OCI-LY7 (cell line): ENCODE measurements at regions not wholly inside any gene's neighbourhood (a gene's known extent, or its start where the extent isn't known, plus 50 kb on each side); places are given as distances from the start of the nearest gene placed in this dataset.

Source experiments
- BruUV-seq: library from RNA; stranded (reverse); fragments of 400-500 nt; replicated peaks from 2 replicates; lab custom pipeline; 2021; lab: Mats Ljungman, UMichigan
- CTCF ChIA-PET: fragments of 300-600 bp; sonication (Branson Sonifier 250); formaldehyde crosslinking; loops from one replicate; lab custom pipeline; 2022; ENCODE audit warnings: antibody characterized with exemption; ENCODE audit not compliant: unreplicated experiment; lab: Charles Lee
- POLR2A ChIA-PET: fragments of 300-600 bp; sonication (Branson Sonifier 250); formaldehyde crosslinking; loops from one replicate; lab custom pipeline; 2022; ENCODE audit warnings: antibody characterized with exemption; lab: Charles Lee
- DNase-seq: peaks from one replicate; pipeline ENCODE4 v3.0.0-alpha.2; 2015; ENCODE audit warnings: low spot score
- H2AFZ ChIP-seq: fragments of 200-600 bp; sonication (generic), shearing (Covaris generic); 2 replicates; pipeline ENCODE4 v1.6.1; 2014; ENCODE audit warnings: mild to moderate bottlenecking, antibody characterized with exemption, low read length, moderate library complexity
- H3K27ac ChIP-seq: fragments of 200-600 bp; sonication (generic); 2 replicates; pipeline ENCODE4 v1.5.1; 2014; ENCODE audit warnings: mixed run types, low read depth, mild to moderate bottlenecking, moderate library complexity, low read length, inconsistent platforms; ENCODE audit not compliant: poor library complexity, severe bottlenecking
- H3K36me3 ChIP-seq: fragments of 200-600 bp; sonication (generic); 2 replicates; pipeline ENCODE4 v1.6.1; 2014; ENCODE audit warnings: mild to moderate bottlenecking, antibody characterized with exemption, low read length, moderate library complexity, mixed read lengths; ENCODE audit not compliant: insufficient read depth
- H3K4me1 ChIP-seq: fragments of 200-600 bp; sonication (generic); 2 replicates; pipeline ENCODE4 v1.5.1; 2014; ENCODE audit warnings: mild to moderate bottlenecking, low read length; ENCODE audit not compliant: insufficient read depth, poor library complexity, severe bottlenecking
- H3K4me2 ChIP-seq: fragments of 200-600 bp; sonication (generic); 2 replicates; pipeline ENCODE4 v1.6.1; 2014; ENCODE audit warnings: mild to moderate bottlenecking, low read length
- H3K4me3 ChIP-seq: fragments of 200-600 bp; sonication (generic); 2 replicates; pipeline ENCODE4 v1.5.1; 2014; ENCODE audit warnings: mild to moderate bottlenecking, low read depth, low read length; ENCODE audit not compliant: poor library complexity, severe bottlenecking
- H3K79me2 ChIP-seq: fragments of 200-600 bp; sonication (generic); 2 replicates; pipeline ENCODE4 v1.6.1; 2016; ENCODE audit warnings: low read depth, mild to moderate bottlenecking, low read length, moderate library complexity, mixed read lengths; ENCODE audit not compliant: insufficient read depth
- H3K9me2 ChIP-seq: fragments of 200-600 bp; sonication (generic); 2 replicates; pipeline ENCODE4 v1.6.1; 2016; ENCODE audit warnings: mild to moderate bottlenecking, low read length, mixed read lengths; ENCODE audit not compliant: insufficient read depth
- H3K9me3 ChIP-seq: fragments of 200-600 bp; sonication (generic); 2 replicates; pipeline ENCODE4 v1.6.1; 2014; ENCODE audit warnings: mild to moderate bottlenecking, mixed run types, low read length, mixed read lengths
- H4K20me1 ChIP-seq: fragments of 200-600 bp; sonication (generic); 2 replicates; pipeline ENCODE4 v1.6.1; 2014; ENCODE audit warnings: mild to moderate bottlenecking, antibody characterized with exemption, low read length, moderate library complexity, mixed read lengths; ENCODE audit not compliant: insufficient read depth
- CTCF ChIP-seq: fragments of 200-600 bp; sonication (generic); conservative IDR thresholded peaks from 2 replicates; pipeline ENCODE4 v1.5.1; 2014; ENCODE audit warnings: mild to moderate bottlenecking, antibody characterized with exemption, low read length, moderate library complexity, mixed read lengths
- EZH2phosphoT487 ChIP-seq: fragments of 200-600 bp; sonication (generic); IDR thresholded peaks from 2 replicates; pipeline ENCODE4 v1.6.1; 2018; ENCODE audit warnings: low read depth, borderline replicate concordance, mild to moderate bottlenecking, mixed run types, antibody characterized with exemption, low read length, moderate library complexity, mixed read lengths
- intact Hi-C: fragments of 100-400 bp; cut with micrococcal nuclease; formaldehyde crosslinking; loops from one replicate; pipeline ENCODE4 v1.10.0; 2022; ENCODE audit not compliant: unreplicated experiment

DNA sequence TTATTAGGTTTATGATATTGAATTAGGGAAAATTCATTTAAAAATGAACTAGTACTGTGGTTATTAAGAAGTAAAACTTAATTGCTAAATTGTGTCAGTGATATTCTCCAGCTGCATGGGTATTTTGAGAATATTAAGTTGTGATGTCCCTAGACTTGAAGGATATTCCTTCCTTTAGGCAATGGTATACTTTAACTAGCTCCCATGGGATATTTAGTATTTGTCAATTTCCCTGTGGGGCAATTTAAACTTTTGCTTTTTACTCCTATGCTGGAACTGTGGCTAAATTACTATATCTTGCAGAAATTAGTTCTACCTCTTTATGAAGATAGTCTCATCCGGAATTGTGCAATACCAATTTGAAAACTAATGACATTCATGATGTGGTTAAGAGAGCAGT, 151.6 kb upstream of the CSNK1A1L start:
- BruUV-seq, result no TSS peak
- Histone ChIP-seq H3K9me2 (no peaks in the 10 kb centered on the region; the same call in 1 of the 2 replicates), H3K4me2 (no peak overlapping the region), H3K4me3 (no peak overlapping the region), H3K79me2 (no peaks in the 10 kb centered on the region), H4K20me1 (no peaks in the 10 kb centered on the region), H3K36me3 (no peaks in the 10 kb centered on the region), H2AFZ (no peak overlapping the region), H3K4me1 (no peaks in the 10 kb centered on the region), H3K27ac (no peak overlapping the region), H3K9me3 (no peaks in the 10 kb centered on the region)
- intact Hi-C loops, result no loop called here
- CTCF ChIA-PET, result no interaction called here
- TF ChIP-seq CTCF (no peak), EZH2phosphoT487 (no peak)
- no peak for DNase-seq
- POLR2A ChIA-PET, result no interaction called here

- H3K4me1 ChIP-seq, result no peaks in the 10 kb centered on the region
- H3K27ac ChIP-seq, result no peak overlapping the region
- H4K20me1 ChIP-seq, result no peaks in the 10 kb centered on the region
- no peaks in the 10 kb centered on the region for H3K79me2 ChIP-seq
- H3K4me3 ChIP-seq, result no peak overlapping the region
- no peaks in the 10 kb centered on the region for H3K9me3 ChIP-seq
- no TSS peak for BruUV-seq
- POLR2A ChIA-PET, result no interaction called here
- H2AFZ ChIP-seq, result no peak overlapping the region
- H3K36me3 ChIP-seq, result no peaks in the 10 kb centered on the region
- CTCF ChIA-PET, result no interaction called here
- no peak for TF ChIP-seq EZH2phosphoT487
- TF ChIP-seq CTCF, result no peak
- no peak for DNase-seq
- intact Hi-C loops, result no loop called here
- H3K4me2 ChIP-seq, result no peak overlapping the region
- no peaks in the 10 kb centered on the region for H3K9me2 ChIP-seq
Observed at GRCh38 chr13:37241786-37242185, 136.3 kb upstream of the CSNK1A1L start.

DNA sequence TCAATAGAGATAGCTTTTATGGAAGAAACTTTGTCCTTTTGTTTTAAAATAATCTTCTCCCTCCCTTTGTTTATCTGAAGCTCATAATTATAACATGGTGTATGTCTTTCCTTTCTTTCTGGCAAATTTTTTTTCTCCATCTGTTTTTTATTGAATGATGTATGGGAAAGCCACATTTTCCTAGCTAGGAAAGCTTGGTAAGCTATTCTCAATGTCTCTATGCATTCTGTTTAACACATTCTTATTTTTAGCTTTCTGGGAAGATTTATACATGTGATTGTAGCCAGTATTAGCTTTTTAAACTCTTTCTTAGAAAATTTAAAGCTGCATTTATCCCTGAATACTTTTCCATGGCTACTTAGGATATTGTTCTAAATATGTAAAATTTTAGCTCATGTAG, 124.9 kb upstream of the CSNK1A1L start:
- CTCF ChIA-PET, result no interaction called here
- intact Hi-C loops, result no loop called here
- no peaks in the 10 kb centered on the region for H4K20me1 ChIP-seq
- POLR2A ChIA-PET, result interaction anchor here (0.5 to 1.8 kb wide), 6 partner anchors 20 to 410 kb away, joined by 3 to 5 read pairs (median 3); no protein-coding TSS in a partner anchor
- BruUV-seq, result no TSS peak
- H3K27ac ChIP-seq, result no peak overlapping the region
- H3K36me3 ChIP-seq, result no peaks in the 10 kb centered on the region
- TF ChIP-seq EZH2phosphoT487, result no peak
- TF ChIP-seq CTCF, result no peak
- no peaks in the 10 kb centered on the region for H3K9me2 ChIP-seq
- no peaks in the 10 kb centered on the region for H3K9me3 ChIP-seq
- H3K4me2 ChIP-seq, result no peak overlapping the region
- no peaks in the 10 kb centered on the region for H3K79me2 ChIP-seq
- no peak overlapping the region for H2AFZ ChIP-seq
- no peaks in the 10 kb centered on the region for H3K4me1 ChIP-seq
- no peak overlapping the region for H3K4me3 ChIP-seq
- DNase-seq, result no peak
